Ishikawa (cell line): ENCODE measurements at regions not wholly inside any gene's neighbourhood (a gene's known extent, or its start where the extent isn't known, plus 50 kb on each side); places are given as distances from the start of the nearest gene placed in this dataset.

Source experiments
- CEBPB ChIP-seq: IDR thresholded peaks from 2 replicates; pipeline ENCODE4 v1.6.1; 2012
- CREB1 ChIP-seq: IDR thresholded peaks from 2 replicates; pipeline ENCODE4 v1.6.1; 2012; ENCODE audit warnings: low read depth
- EGR1 ChIP-seq: IDR thresholded peaks from 2 replicates; pipeline ENCODE4 v1.6.1; 2012
- EP300 ChIP-seq: IDR thresholded peaks from 2 replicates; pipeline ENCODE4 v1.6.1; 2012; ENCODE audit warnings: borderline replicate concordance
- FOXM1 ChIP-seq: IDR thresholded peaks from 2 replicates; pipeline ENCODE4 v1.6.1; 2012; ENCODE audit warnings: low read depth, borderline replicate concordance
- NFIC ChIP-seq: IDR thresholded peaks from 2 replicates; pipeline ENCODE4 v1.6.1; 2012
- RAD21 ChIP-seq: IDR thresholded peaks from 2 replicates; pipeline ENCODE4 v1.6.1; 2012; ENCODE audit warnings: low read depth
- TAF1 ChIP-seq: IDR thresholded peaks from 2 replicates; pipeline ENCODE4 v1.6.1; 2012; ENCODE audit warnings: low read depth, mild to moderate bottlenecking
- TCF12 ChIP-seq: IDR thresholded peaks from 2 replicates; pipeline ENCODE4 v1.6.1; 2012; ENCODE audit warnings: low read depth
- TEAD4 ChIP-seq: IDR thresholded peaks from 2 replicates; pipeline ENCODE4 v1.6.1; 2012
- YY1 ChIP-seq: IDR thresholded peaks from 2 replicates; pipeline ENCODE4 v1.6.1; 2012; ENCODE audit warnings: low read depth
- ZBTB7A ChIP-seq: IDR thresholded peaks from 2 replicates; pipeline ENCODE4 v1.6.1; 2012; ENCODE audit warnings: low read depth
- TF ChIP-seq, protein P1 (sequence below): IDR thresholded peaks from 2 replicates; pipeline ENCODE4 v1.6.1; 2012
- TF ChIP-seq, protein P2 (sequence below): IDR thresholded peaks from 2 replicates; pipeline ENCODE4 v1.6.1; 2012
- TF ChIP-seq, protein P3 (sequence below): IDR thresholded peaks from 2 replicates; pipeline ENCODE4 v1.6.1; 2012; ENCODE audit warnings: low read depth, mild to moderate bottlenecking

DNA sequence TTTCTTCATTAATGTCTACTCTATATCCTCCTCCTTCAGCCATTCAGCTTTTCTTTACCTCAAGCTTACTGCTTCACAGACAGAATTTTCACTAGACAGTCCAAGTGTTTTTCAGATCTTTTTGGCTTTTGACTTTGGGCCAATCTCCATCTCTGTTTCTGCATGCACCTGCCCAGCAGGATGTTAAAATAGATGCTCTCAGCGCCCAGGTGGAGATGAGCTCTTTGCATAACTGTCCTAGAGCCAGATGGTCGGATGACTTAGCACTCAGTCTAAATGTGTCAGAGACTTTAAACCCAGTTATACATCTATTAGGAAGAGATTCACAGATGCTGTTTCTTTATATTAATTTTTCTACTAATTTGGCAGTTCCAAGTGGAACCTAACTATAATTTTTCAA is 80.3 kb upstream of the SSTR1 start:
- TF ChIP-seq NFIC = no peak
- no peak for TF ChIP-seq FOXM1
- TF ChIP-seq TCF12 = no peak
- no peak for TF ChIP-seq ZBTB7A
- TF ChIP-seq TEAD4 = no peak
- TF ChIP-seq, protein P1, sequence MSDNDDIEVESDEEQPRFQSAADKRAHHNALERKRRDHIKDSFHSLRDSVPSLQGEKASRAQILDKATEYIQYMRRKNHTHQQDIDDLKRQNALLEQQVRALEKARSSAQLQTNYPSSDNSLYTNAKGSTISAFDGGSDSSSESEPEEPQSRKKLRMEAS = no peak
- TF ChIP-seq TAF1 = no peak
- no peak for TF ChIP-seq EP300
- no peak for TF ChIP-seq RAD21
- TF ChIP-seq, protein P2, sequence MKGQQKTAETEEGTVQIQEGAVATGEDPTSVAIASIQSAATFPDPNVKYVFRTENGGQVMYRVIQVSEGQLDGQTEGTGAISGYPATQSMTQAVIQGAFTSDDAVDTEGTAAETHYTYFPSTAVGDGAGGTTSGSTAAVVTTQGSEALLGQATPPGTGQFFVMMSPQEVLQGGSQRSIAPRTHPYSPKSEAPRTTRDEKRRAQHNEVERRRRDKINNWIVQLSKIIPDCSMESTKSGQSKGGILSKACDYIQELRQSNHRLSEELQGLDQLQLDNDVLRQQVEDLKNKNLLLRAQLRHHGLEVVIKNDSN = no peak
- no peak for TF ChIP-seq EGR1
- TF ChIP-seq CREB1 = no peak
- TF ChIP-seq CEBPB = no peak
- TF ChIP-seq, protein P3, sequence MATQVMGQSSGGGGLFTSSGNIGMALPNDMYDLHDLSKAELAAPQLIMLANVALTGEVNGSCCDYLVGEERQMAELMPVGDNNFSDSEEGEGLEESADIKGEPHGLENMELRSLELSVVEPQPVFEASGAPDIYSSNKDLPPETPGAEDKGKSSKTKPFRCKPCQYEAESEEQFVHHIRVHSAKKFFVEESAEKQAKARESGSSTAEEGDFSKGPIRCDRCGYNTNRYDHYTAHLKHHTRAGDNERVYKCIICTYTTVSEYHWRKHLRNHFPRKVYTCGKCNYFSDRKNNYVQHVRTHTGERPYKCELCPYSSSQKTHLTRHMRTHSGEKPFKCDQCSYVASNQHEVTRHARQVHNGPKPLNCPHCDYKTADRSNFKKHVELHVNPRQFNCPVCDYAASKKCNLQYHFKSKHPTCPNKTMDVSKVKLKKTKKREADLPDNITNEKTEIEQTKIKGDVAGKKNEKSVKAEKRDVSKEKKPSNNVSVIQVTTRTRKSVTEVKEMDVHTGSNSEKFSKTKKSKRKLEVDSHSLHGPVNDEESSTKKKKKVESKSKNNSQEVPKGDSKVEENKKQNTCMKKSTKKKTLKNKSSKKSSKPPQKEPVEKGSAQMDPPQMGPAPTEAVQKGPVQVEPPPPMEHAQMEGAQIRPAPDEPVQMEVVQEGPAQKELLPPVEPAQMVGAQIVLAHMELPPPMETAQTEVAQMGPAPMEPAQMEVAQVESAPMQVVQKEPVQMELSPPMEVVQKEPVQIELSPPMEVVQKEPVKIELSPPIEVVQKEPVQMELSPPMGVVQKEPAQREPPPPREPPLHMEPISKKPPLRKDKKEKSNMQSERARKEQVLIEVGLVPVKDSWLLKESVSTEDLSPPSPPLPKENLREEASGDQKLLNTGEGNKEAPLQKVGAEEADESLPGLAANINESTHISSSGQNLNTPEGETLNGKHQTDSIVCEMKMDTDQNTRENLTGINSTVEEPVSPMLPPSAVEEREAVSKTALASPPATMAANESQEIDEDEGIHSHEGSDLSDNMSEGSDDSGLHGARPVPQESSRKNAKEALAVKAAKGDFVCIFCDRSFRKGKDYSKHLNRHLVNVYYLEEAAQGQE = no peak
- no peak for TF ChIP-seq YY1

DNA sequence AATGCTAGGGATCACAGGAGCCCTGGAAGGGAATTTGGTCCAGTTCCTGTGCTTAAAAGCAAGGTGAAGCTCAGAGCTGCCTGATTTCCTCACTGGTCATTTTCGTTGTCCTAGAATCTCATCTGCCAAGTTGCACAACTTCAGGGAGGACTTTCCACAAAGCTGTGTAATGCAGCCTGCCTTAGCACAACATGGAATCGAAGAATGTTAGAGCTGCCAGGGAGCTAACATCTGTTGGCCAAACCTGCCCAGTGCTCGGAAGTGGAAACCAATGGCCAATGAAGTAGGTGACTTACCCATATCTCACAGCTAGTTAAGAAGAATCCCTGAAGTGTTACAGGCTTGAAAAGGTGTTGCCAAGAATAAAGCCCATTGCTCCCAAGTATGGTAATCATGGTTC is 79.9 kb upstream of the SSTR1 start:
- TF ChIP-seq CEBPB (no peak), NFIC (no peak), EP300 (no peak), FOXM1 (no peak), TAF1 (no peak), ZBTB7A (no peak), YY1 (no peak), CREB1 (no peak), TCF12 (no peak), EGR1 (no peak)
- TF ChIP-seq, protein P3 = no peak
- TF ChIP-seq, protein P1 = no peak

DNA sequence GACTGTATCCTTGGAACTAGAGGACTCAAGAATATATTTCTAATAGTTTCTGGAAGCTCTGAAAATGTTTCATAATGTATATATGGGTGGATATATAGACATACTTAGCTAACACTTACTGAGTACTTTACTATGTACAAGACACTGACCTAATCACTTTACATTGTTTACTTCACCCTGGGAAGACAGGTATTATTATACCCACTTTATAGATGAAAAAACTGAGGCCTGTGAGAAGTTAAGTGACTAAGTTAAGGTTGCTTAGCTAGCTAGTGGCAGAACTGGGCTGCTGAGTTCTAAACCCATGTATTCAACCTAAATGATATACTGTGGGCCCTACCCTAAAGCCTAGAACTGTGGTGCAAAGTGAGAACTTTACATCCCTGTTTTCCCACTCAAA is 79.1 kb upstream of the SSTR1 start:
- TF ChIP-seq CREB1 = no peak
- TF ChIP-seq, protein P1 = no peak
- no peak for TF ChIP-seq EP300
- TF ChIP-seq, protein P3 = no peak
- no peak for TF ChIP-seq ZBTB7A
- TF ChIP-seq, protein P2 = no peak
- TF ChIP-seq NFIC = no peak
- TF ChIP-seq TEAD4 = no peak

DNA sequence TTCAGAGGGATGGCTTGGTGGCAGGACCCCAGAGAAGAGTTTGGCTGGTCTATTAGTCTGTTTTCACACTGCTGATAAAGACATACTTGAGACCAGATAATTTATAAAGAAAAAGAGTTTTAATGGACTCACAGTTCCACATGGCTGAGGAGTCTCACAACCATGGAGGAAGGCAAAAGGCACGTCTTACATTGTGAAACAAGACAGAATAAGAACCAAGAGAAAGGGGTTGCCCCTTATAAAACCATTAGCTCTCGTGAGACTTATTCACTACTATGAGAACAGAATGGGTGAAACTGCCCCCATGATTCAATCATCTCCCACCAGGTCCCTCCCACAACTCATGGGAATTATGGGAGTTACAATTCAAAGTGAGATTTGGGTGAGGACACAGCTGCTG is 78.5 kb upstream of the SSTR1 start:
- TF ChIP-seq ZBTB7A = no peak
- TF ChIP-seq TEAD4 = no peak
- TF ChIP-seq CEBPB = no peak
- TF ChIP-seq NFIC = no peak
- TF ChIP-seq EGR1 = no peak
- TF ChIP-seq EP300 = no peak
- TF ChIP-seq, protein P3 = no peak
- TF ChIP-seq, protein P2 = no peak
- no peak for TF ChIP-seq YY1
- no peak for TF ChIP-seq CREB1
- no peak for TF ChIP-seq TCF12
- TF ChIP-seq RAD21 = no peak
- TF ChIP-seq TAF1 = no peak
- TF ChIP-seq, protein P1 = no peak
